ENCODE measurements at regions not wholly inside any gene's neighbourhood (a gene's known extent, or its start where the extent isn't known, plus 50 kb on each side); places are given as distances from the start of the nearest gene placed in this dataset.
A peak's percentile ranks its signal among the peaks of the same experiment; 100 is the strongest.

- TF ChIP-seq HOXB5 (CRISPR knock-in tag; IDR thresholded peaks at IDR 0.05), result no peak
Observed at GRCh38 chr1:98399218-98399617, 262.3 kb upstream of the SNX7 start (continued).

DNA sequence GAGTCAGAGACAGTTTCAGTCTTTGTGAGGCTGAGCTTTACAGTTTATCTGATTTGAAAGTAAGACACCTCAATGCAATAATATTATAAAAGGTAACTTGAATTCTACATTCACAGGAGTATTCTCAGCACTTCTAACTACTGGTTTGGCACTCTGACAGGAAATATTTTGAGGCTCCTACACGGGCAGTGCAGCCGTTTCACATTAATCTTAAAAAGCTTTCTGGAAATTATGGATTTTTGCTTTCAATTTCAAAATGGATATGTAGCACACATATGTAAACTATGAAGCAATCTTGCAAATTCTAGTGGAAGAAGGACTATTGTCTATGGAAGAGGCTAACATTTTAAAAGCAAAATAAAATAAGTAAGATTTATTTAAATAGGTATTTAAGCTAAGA lies 262.9 kb upstream of the SNX7 start:
- H3K4me2 ChIP-seq, result 0 out of 3 replicates have a peak overlapping the region, but pooled peaks have one; percentile 27
- no peaks in the 10 kb centered on the region for H3K4me1 ChIP-seq
- DNase-seq (ENCODE audit: low read depth in 1 of 2, low spot score in 1 of 2) (no peak), FAIRE-seq (no peak), ATAC-seq (no peak)
- WGBS (ENCODE audit: missing lambda C conversion rate), result 69% methylated on average over 2 of the region's 2 CpGs
- no peak overlapping the region for H3K27ac ChIP-seq
- no peak overlapping the region for H3K4me3 ChIP-seq
- ChIA-PET CTCF (no interaction called here), POLR2A (no interaction called here)
- no peaks in the 10 kb centered on the region for H3K9me3 ChIP-seq
- TF ChIP-seq HEYL (CRISPR knock-in tag; IDR thresholded peaks at IDR 0.05) (no peak), EHMT2 (IDR thresholded peaks at IDR 0.05; ENCODE audit: low read depth) (no peak), MAFK (IDR thresholded peaks at IDR 0.05; ENCODE audit: partially characterized antibody) (no peak), ZC3H11A (IDR thresholded peaks at IDR 0.05) (no peak), EHF (CRISPR knock-in tag; IDR thresholded peaks at IDR 0.05) (no peak), CHD2 (IDR thresholded peaks at IDR 0.05; ENCODE audit: low read length, partially characterized antibody) (no peak), FOSB (CRISPR knock-in tag; IDR thresholded peaks at IDR 0.05) (no peak), ZSCAN20 (CRISPR knock-in tag; IDR thresholded peaks at IDR 0.05) (no peak), TFCP2L1 (CRISPR knock-in tag; IDR thresholded peaks at IDR 0.05) (no peak), CEBPB (IDR thresholded peaks at IDR 0.05) (no peak), RNF2 (IDR thresholded peaks at IDR 0.05; ENCODE audit: borderline replicate concordance, low read depth) (no peak), TP53 (CRISPR knock-in tag; IDR thresholded peaks at IDR 0.05) (no peak), ESRRA (IDR thresholded peaks at IDR 0.05; ENCODE audit: borderline replicate concordance, low read length) (no peak)
- TF ChIP-seq, protein P1, sequence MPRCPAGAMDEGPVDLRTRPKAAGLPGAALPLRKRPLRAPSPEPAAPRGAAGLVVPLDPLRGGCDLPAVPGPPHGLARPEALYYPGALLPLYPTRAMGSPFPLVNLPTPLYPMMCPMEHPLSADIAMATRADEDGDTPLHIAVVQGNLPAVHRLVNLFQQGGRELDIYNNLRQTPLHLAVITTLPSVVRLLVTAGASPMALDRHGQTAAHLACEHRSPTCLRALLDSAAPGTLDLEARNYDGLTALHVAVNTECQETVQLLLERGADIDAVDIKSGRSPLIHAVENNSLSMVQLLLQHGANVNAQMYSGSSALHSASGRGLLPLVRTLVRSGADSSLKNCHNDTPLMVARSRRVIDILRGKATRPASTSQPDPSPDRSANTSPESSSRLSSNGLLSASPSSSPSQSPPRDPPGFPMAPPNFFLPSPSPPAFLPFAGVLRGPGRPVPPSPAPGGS (IDR thresholded peaks at IDR 0.05), result no peak
- TF ChIP-seq, protein P2, sequence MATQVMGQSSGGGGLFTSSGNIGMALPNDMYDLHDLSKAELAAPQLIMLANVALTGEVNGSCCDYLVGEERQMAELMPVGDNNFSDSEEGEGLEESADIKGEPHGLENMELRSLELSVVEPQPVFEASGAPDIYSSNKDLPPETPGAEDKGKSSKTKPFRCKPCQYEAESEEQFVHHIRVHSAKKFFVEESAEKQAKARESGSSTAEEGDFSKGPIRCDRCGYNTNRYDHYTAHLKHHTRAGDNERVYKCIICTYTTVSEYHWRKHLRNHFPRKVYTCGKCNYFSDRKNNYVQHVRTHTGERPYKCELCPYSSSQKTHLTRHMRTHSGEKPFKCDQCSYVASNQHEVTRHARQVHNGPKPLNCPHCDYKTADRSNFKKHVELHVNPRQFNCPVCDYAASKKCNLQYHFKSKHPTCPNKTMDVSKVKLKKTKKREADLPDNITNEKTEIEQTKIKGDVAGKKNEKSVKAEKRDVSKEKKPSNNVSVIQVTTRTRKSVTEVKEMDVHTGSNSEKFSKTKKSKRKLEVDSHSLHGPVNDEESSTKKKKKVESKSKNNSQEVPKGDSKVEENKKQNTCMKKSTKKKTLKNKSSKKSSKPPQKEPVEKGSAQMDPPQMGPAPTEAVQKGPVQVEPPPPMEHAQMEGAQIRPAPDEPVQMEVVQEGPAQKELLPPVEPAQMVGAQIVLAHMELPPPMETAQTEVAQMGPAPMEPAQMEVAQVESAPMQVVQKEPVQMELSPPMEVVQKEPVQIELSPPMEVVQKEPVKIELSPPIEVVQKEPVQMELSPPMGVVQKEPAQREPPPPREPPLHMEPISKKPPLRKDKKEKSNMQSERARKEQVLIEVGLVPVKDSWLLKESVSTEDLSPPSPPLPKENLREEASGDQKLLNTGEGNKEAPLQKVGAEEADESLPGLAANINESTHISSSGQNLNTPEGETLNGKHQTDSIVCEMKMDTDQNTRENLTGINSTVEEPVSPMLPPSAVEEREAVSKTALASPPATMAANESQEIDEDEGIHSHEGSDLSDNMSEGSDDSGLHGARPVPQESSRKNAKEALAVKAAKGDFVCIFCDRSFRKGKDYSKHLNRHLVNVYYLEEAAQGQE (IDR thresholded peaks at IDR 0.05), result no peak

GRCh38 chr1:98398092-98398491 lies 263.4 kb upstream of the SNX7 start:
- no peak overlapping the region for H3K27ac ChIP-seq
- FAIRE-seq, result no peak
- POLR2A ChIA-PET, result no interaction called here
- no peaks in the 10 kb centered on the region for H3K9me3 ChIP-seq
- no peaks in the 10 kb centered on the region for H3K4me1 ChIP-seq
- no peak for ATAC-seq
- no peak overlapping the region for H3K4me3 ChIP-seq
- 0 out of 2 replicates have a peak, but pooled peaks have one; percentile 10 for TF ChIP-seq USF2 (IDR thresholded peaks at IDR 0.05)
- TF ChIP-seq ZSCAN20 (CRISPR knock-in tag; IDR thresholded peaks at IDR 0.05), result no peak
- CTCF ChIA-PET, result no interaction called here
- no peak for DNase-seq (ENCODE audit: low read depth in 1 of 2, low spot score in 1 of 2)
- H3K4me2 ChIP-seq, result no peak overlapping the region

DNA sequence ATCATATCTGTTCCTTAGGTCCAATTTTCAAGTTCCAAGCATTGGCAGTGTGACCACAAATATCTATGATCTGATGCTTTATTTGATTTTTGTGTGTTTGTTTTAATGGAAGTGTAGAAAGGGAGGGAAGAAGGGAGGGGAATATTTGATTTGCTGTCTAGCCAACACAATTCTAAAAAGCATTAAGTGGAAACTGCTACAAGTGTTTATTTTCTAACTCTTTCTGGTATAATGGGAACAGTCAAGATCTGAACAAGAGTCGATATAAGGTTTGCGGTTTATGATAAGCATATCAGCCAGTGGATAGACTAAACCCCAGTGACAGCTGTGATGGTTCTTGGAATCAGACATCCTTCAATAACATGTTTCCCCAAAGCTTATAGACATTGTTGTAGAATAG lies 267.8 kb upstream of the SNX7 start:
- ChIA-PET POLR2A (no interaction called here), CTCF (interaction anchor here (1.4 kb wide), 1 partner anchor 22 kb away, joined by 5 read pairs; no protein-coding TSS in a partner anchor)
- no peaks in the 10 kb centered on the region for H3K9me3 ChIP-seq
- DNase-seq (ENCODE audit: low read depth in 1 of 2, low spot score in 1 of 2), result no peak
- 39% methylated on average over 2 of the region's 2 CpGs for WGBS (ENCODE audit: missing lambda C conversion rate)
- no peak overlapping the region for H3K4me2 ChIP-seq
- H3K4me3 ChIP-seq, result no peak overlapping the region
- peaks cover 3% of the 10 kb centered on the region; the same call in 1 of the 3 replicates for H3K4me1 ChIP-seq
- no peak overlapping the region for H3K27ac ChIP-seq
- FAIRE-seq, result no peak
- no peak for TF ChIP-seq TFCP2L1 (CRISPR knock-in tag; IDR thresholded peaks at IDR 0.05)
- TF ChIP-seq, protein P2 (IDR thresholded peaks at IDR 0.05), result no peak
- no peak for TF ChIP-seq ZNF302 (CRISPR knock-in tag; IDR thresholded peaks at IDR 0.05)
- ATAC-seq, result no peak
